ENCODE measurements at regions not wholly inside any gene's neighbourhood (a gene's known extent, or its start where the extent isn't known, plus 50 kb on each side); places are given as distances from the start of the nearest gene placed in this dataset.

DNA sequence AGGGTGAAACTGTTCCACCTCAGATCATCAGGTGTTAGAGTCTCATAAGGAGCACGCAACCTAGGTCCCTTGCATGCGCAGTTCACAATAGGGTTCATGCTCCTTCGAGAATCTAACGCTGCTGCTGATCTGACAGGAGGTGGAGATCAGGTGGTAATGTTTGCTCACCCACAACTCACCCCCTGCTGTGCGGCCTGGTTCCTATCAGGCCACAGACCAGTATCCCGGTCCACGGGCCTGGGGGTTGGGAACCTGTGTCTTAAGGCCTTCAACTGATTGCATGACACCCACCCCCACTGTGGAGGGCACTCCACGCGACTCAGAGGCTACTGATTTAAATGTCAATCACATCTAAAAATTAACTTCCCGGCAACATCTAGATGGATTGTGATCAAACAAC lies 411.2 kb upstream of the SULF2 start:
- TF ChIP-seq, protein P1, sequence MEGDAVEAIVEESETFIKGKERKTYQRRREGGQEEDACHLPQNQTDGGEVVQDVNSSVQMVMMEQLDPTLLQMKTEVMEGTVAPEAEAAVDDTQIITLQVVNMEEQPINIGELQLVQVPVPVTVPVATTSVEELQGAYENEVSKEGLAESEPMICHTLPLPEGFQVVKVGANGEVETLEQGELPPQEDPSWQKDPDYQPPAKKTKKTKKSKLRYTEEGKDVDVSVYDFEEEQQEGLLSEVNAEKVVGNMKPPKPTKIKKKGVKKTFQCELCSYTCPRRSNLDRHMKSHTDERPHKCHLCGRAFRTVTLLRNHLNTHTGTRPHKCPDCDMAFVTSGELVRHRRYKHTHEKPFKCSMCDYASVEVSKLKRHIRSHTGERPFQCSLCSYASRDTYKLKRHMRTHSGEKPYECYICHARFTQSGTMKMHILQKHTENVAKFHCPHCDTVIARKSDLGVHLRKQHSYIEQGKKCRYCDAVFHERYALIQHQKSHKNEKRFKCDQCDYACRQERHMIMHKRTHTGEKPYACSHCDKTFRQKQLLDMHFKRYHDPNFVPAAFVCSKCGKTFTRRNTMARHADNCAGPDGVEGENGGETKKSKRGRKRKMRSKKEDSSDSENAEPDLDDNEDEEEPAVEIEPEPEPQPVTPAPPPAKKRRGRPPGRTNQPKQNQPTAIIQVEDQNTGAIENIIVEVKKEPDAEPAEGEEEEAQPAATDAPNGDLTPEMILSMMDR (IDR thresholded peaks at IDR 0.05; ENCODE audit: low read depth, low read length), result no peak
- no peak for TF ChIP-seq EZH2phosphoT487 (IDR thresholded peaks at IDR 0.05; ENCODE audit: low read depth)
